ENCODE measurements at regions not wholly inside any gene's neighbourhood (a gene's known extent, or its start where the extent isn't known, plus 50 kb on each side); places are given as distances from the start of the nearest gene placed in this dataset.
A peak's percentile ranks its signal among the peaks of the same experiment; 100 is the strongest.

DNA sequence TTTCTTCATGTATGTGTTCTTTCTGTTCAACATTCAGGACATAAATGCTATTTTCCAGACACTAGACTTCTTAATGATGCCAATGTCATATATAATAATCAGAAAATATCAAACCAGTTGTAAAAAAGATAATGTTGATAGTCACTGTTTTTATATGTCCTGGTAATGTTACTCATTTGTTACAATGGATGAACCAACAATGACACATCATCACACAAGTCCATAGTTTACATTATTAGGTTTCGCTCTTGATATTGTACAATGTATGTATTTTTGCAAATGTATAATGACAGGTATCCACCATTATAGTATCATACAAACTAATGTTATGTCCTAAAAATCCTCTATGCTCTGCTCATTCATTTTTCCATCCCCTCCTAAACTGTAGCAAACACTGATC is 243.8 kb upstream of the CDIN1 start:
- peaks cover 6% of the 10 kb centered on the region for H3K4me1 Mint-ChIP-seq
- H3K4me3 Mint-ChIP-seq = no peak overlapping the region
- H3K9me3 Mint-ChIP-seq = peaks cover 10% of the 10 kb centered on the region
- H3K27me3 Mint-ChIP-seq (ENCODE audit: low read depth) = no peaks in the 10 kb centered on the region
- H3K36me3 Mint-ChIP-seq (ENCODE audit: low read depth) = no peaks in the 10 kb centered on the region
- no peak overlapping the region for H3K27ac Mint-ChIP-seq
- TF ChIP-seq, protein P1, sequence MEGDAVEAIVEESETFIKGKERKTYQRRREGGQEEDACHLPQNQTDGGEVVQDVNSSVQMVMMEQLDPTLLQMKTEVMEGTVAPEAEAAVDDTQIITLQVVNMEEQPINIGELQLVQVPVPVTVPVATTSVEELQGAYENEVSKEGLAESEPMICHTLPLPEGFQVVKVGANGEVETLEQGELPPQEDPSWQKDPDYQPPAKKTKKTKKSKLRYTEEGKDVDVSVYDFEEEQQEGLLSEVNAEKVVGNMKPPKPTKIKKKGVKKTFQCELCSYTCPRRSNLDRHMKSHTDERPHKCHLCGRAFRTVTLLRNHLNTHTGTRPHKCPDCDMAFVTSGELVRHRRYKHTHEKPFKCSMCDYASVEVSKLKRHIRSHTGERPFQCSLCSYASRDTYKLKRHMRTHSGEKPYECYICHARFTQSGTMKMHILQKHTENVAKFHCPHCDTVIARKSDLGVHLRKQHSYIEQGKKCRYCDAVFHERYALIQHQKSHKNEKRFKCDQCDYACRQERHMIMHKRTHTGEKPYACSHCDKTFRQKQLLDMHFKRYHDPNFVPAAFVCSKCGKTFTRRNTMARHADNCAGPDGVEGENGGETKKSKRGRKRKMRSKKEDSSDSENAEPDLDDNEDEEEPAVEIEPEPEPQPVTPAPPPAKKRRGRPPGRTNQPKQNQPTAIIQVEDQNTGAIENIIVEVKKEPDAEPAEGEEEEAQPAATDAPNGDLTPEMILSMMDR (IDR thresholded peaks at IDR 0.05; ENCODE audit: unreplicated experiment in 3 of 3) = no peak

DNA sequence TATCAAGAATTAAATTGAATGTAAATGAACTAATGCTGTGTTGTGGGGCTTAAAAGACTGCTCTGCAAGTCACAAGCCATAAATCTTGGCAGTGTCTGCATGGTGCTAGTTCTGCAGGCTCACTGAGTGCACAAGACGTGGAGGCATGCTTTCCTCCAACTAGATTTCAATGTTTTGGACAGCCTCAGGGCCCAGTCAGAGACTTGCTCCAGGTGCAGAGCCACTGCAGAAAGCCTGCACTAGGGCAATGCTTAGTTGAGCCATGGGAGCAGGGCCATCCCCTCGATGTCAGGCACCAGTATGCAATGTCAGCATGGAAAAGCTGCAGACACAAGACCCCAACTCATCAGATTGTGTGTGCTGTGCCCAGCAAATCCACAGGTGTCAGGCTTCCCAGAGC is 234.5 kb upstream of the CDIN1 start:
- Mint-ChIP-seq H3K4me1 (no peaks in the 10 kb centered on the region), H3K27ac (no peak overlapping the region), H3K36me3 (ENCODE audit: low read depth) (no peaks in the 10 kb centered on the region), H3K4me3 (no peak overlapping the region), H3K27me3 (ENCODE audit: low read depth) (peaks cover 3% of the 10 kb centered on the region), H3K9me3 (peaks cover 3% of the 10 kb centered on the region)
- TF ChIP-seq, protein P1 (IDR thresholded peaks at IDR 0.05; ENCODE audit: unreplicated experiment in 3 of 3) = no peak

DNA sequence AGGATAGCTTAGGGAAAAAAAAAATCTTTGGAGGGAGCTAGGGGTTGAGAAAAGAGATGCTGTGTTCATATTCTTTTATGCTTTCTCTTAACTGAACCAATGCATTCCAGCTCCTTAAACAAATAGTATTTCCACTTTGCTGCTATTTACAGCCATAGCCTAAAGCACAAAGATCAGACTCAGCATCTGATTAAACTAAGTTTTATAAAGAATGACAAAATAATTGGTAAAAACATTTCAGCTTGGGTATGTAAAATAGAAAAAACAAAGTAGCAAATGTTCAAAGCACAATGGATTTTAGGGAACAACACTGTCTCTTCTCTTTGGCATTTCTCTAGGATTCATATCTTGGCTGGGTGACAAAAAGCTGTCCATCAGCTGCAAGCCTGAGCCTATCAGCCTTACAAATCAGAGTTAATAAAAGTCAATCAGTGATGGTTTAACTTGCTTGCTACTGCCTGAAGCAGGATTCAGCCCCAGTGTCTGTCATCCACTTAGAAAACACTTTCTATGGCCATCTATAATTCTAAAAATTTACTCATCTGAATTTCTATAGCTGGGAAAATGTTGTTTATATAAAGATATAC is 232.1 kb upstream of the CDIN1 start:
- TF ChIP-seq, protein P1 (IDR thresholded peaks at IDR 0.05; ENCODE audit: unreplicated experiment in 3 of 3) = no peak
- no peaks in the 10 kb centered on the region for H3K36me3 Mint-ChIP-seq (ENCODE audit: low read depth)
- H3K4me1 Mint-ChIP-seq = no peaks in the 10 kb centered on the region
- peak overlapping the region in 1 of 3 experiments; percentile 56 for H3K27ac Mint-ChIP-seq
- peaks cover 3% of the 10 kb centered on the region for H3K27me3 Mint-ChIP-seq (ENCODE audit: low read depth)
- no peaks in the 10 kb centered on the region for H3K9me3 Mint-ChIP-seq
- no peak overlapping the region for H3K4me3 Mint-ChIP-seq

DNA sequence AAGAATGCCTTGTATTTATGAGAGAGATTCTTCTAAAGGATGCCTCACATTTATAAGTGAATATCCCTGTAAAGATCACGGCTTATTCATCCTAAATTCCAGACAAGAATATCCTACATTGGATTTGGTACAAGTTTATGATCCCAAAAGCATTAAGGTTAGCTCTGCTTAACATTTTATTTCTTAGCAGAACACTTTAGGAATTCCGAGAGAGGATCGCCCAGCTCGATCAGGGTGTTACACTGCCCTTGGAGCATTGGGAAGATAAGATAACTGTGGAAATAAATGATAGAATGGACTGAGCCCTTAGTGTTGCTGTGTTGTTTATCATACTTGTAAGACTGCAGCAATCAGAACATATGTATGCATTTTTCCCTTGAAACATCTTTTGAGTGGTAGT is 223.0 kb upstream of the CDIN1 start:
- peaks cover 28% of the 10 kb centered on the region for H3K4me1 Mint-ChIP-seq
- no peak overlapping the region for H3K4me3 Mint-ChIP-seq
- TF ChIP-seq, protein P1 (IDR thresholded peaks at IDR 0.05; ENCODE audit: unreplicated experiment in 3 of 3) = no peak
- H3K27ac Mint-ChIP-seq = peak overlapping the region; percentile 65 to 83 (median 72)
- H3K36me3 Mint-ChIP-seq (ENCODE audit: low read depth) = no peaks in the 10 kb centered on the region
- no peaks in the 10 kb centered on the region for H3K9me3 Mint-ChIP-seq
- no peaks in the 10 kb centered on the region for H3K27me3 Mint-ChIP-seq (ENCODE audit: low read depth)

DNA sequence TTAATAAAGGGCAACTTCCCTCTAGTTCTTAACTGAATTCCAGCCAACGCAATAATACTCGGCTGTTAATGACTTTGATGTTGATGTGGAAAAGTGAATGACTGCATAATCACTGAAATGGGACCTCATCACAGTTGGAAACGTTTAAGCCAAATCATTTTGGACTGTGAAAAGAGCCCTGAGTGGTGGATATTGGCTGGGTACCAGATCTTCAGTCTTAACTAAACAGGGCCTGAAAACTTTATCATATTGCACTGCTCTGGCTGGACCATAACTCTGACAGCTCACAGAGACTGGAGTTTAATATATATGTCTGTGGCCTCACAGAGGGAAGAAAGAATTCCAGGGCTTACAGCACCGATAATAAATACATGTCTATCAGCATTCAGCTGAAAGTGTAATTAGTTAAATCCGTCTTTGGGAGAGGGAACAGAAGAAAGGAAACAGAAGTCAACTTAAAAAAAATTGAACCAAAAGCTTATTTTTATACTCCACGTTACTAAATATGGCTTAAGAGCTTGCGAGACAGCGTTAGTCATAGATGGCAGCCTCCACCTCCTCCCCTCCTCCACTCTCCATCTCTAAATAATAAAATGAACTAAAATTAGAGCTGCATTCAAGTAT is 222.3 kb upstream of the CDIN1 start:
- H3K27ac Mint-ChIP-seq = peak overlapping the region; percentile 65 to 83 (median 72)
- peaks cover 30% of the 10 kb centered on the region for H3K4me1 Mint-ChIP-seq
- no peaks in the 10 kb centered on the region for H3K36me3 Mint-ChIP-seq (ENCODE audit: low read depth)
- no peaks in the 10 kb centered on the region for H3K9me3 Mint-ChIP-seq
- TF ChIP-seq, protein P1 (IDR thresholded peaks at IDR 0.05; ENCODE audit: unreplicated experiment in 3 of 3) = no peak
- H3K27me3 Mint-ChIP-seq (ENCODE audit: low read depth) = no peaks in the 10 kb centered on the region
- H3K4me3 Mint-ChIP-seq = peak overlapping the region in 1 of 3 experiments; percentile 4

DNA sequence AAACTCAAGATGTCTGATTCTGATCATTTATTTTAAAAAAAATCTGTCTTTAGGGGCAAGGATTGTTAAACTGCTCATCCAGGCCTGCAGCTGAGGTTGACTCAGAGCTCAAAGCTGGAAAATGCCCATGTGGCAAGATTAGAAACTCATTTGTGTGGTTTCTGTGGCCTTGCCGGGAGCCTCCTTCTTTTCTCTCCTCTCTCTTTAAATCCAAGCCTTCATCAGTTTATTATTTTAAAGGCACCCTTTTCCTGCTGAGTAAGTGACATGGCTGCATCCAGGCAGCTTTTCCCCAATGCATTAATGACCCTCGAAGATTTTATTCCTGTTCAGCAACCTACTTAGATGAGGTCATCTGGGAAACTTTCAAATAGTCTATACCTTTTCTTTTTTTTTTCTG is 221.3 kb upstream of the CDIN1 start:
- H3K36me3 Mint-ChIP-seq (ENCODE audit: low read depth) = no peaks in the 10 kb centered on the region

More for the DNA sequence above, 221.3 kb upstream of the CDIN1 start:
- H3K4me1 Mint-ChIP-seq = peaks cover 39% of the 10 kb centered on the region
- peak overlapping the region; percentile 65 to 83 (median 72) for H3K27ac Mint-ChIP-seq
- TF ChIP-seq, protein P1 (IDR thresholded peaks at IDR 0.05; ENCODE audit: unreplicated experiment in 3 of 3) = no peak
- no peaks in the 10 kb centered on the region for H3K9me3 Mint-ChIP-seq
- H3K4me3 Mint-ChIP-seq = no peak overlapping the region
- H3K27me3 Mint-ChIP-seq (ENCODE audit: low read depth) = no peaks in the 10 kb centered on the region

Data from nephron (organoid).